ENCODE measurements at regions not wholly inside any gene's neighbourhood (a gene's known extent, or its start where the extent isn't known, plus 50 kb on each side); places are given as distances from the start of the nearest gene placed in this dataset.

GRCh38 chr14:104516906-104517305, 62.7 kb upstream of the C14orf180 start:
- in situ Hi-C loops (cut with HindIII; ENCODE audit: low sequenced_read_pairs): no loop called here

- in situ Hi-C loops (cut with HindIII; ENCODE audit: low sequenced_read_pairs): no loop called here
These were observed 62.1 kb upstream of the C14orf180 start for GRCh38 chr14:104517426-104517825.

GRCh38 chr14:104517867-104518266, 61.7 kb upstream of the C14orf180 start:
- in situ Hi-C loops (cut with HindIII; ENCODE audit: low sequenced_read_pairs): no loop called here

GRCh38 chr14:104518659-104519350, 60.8 kb upstream of the C14orf180 start:
- in situ Hi-C loops (cut with HindIII; ENCODE audit: low sequenced_read_pairs): no loop called here

- in situ Hi-C loops (cut with HindIII; ENCODE audit: low sequenced_read_pairs): loop anchor here (10.0 kb wide), 1 partner anchor 75 kb away; no protein-coding TSS in a partner anchor
These were observed 59.8 kb upstream of the C14orf180 start for GRCh38 chr14:104519721-104520120.

GRCh38 chr14:104520620-104521410, 58.7 kb upstream of the C14orf180 start:
- in situ Hi-C loops (cut with HindIII; ENCODE audit: low sequenced_read_pairs): loop anchor here (10.0 kb wide), 1 partner anchor 74 kb away; no protein-coding TSS in a partner anchor

- in situ Hi-C loops (cut with HindIII; ENCODE audit: low sequenced_read_pairs): loop anchor here (10.0 kb wide), 1 partner anchor 73 kb away; no protein-coding TSS in a partner anchor
These were observed 57.5 kb upstream of the C14orf180 start for GRCh38 chr14:104521816-104522745.

- in situ Hi-C loops (cut with HindIII; ENCODE audit: low sequenced_read_pairs): loop anchor here (10.0 kb wide), 1 partner anchor 72 kb away; no protein-coding TSS in a partner anchor
These were observed 56.5 kb upstream of the C14orf180 start for GRCh38 chr14:104522926-104523545.

- in situ Hi-C loops (cut with HindIII; ENCODE audit: low sequenced_read_pairs): loop anchor here (10.0 kb wide), 1 partner anchor 71 kb away; no protein-coding TSS in a partner anchor
These were observed 56.0 kb upstream of the C14orf180 start for GRCh38 chr14:104523546-104523935.

GRCh38 chr14:104524726-104525125, 54.8 kb upstream of the C14orf180 start:
- in situ Hi-C loops (cut with HindIII; ENCODE audit: low sequenced_read_pairs): loop anchor here (10.0 to 25.0 kb wide), 2 partner anchors 70 to 187 kb away; no protein-coding TSS in a partner anchor

- in situ Hi-C loops (cut with HindIII; ENCODE audit: low sequenced_read_pairs): loop anchor here (10.0 to 25.0 kb wide), 2 partner anchors 68 to 190 kb away; no protein-coding TSS in a partner anchor
These were observed 52.6 kb upstream of the C14orf180 start for GRCh38 chr14:104526723-104527645.

GRCh38 chr14:104527857-104528459, 51.6 kb upstream of the C14orf180 start:
- in situ Hi-C loops (cut with HindIII; ENCODE audit: low sequenced_read_pairs): loop anchor here (10.0 to 25.0 kb wide), 2 partner anchors 67 to 191 kb away; no protein-coding TSS in a partner anchor

- in situ Hi-C loops (cut with HindIII; ENCODE audit: low sequenced_read_pairs): loop anchor here (10.0 to 25.0 kb wide), 2 partner anchors 66 to 191 kb away; no protein-coding TSS in a partner anchor
These were observed 51.1 kb upstream of the C14orf180 start for GRCh38 chr14:104528496-104528895.

Measured in DLD1 (cell line).